ENCODE measurements at regions not wholly inside any gene's neighbourhood (a gene's known extent, or its start where the extent isn't known, plus 50 kb on each side); places are given as distances from the start of the nearest gene placed in this dataset.
"Not testable (repeated sequence)": the region's sequence is repeated elsewhere in the genome, so short reads cannot be mapped to it uniquely, and the experiment has no call there.

GRCh38 chrX:125678258-125678657, 358.6 kb downstream of the TEX13C start:
- no peak for DNase-seq (ENCODE audit: low spot score)

GRCh38 chrX:125680366-125680765, 360.7 kb downstream of the TEX13C start:
- DNase-seq (ENCODE audit: low spot score), result no peak

- DNase-seq (ENCODE audit: low spot score), result no peak
These were observed 361.4 kb downstream of the TEX13C start for GRCh38 chrX:125681058-125681457.

- no peak for DNase-seq (ENCODE audit: low spot score)
These were observed 361.8 kb downstream of the TEX13C start for GRCh38 chrX:125681507-125681906.

GRCh38 chrX:125690522-125690921, 370.9 kb downstream of the TEX13C start:
- not testable (repeated sequence) for DNase-seq (ENCODE audit: low spot score)

- no peak for DNase-seq (ENCODE audit: low spot score)
These were observed 374.5 kb downstream of the TEX13C start for GRCh38 chrX:125694171-125694570.

- no peak for DNase-seq (ENCODE audit: low spot score)
These were observed 389.4 kb downstream of the TEX13C start for GRCh38 chrX:125709074-125709473.

- no peak for DNase-seq (ENCODE audit: low spot score)
These were observed 389.9 kb downstream of the TEX13C start for GRCh38 chrX:125709532-125709931.

- DNase-seq (ENCODE audit: low spot score), result no peak
These were observed 390.9 kb downstream of the TEX13C start for GRCh38 chrX:125710403-125711062.

- no peak for DNase-seq (ENCODE audit: low spot score)
These were observed 391.4 kb downstream of the TEX13C start for GRCh38 chrX:125711103-125711502.

GRCh38 chrX:125713633-125714032, 394.0 kb downstream of the TEX13C start:
- DNase-seq (ENCODE audit: low spot score), result no peak

GRCh38 chrX:125727117-125727516, 407.4 kb downstream of the TEX13C start:
- no peak for DNase-seq (ENCODE audit: low spot score)

GRCh38 chrX:125736008-125736729, 416.5 kb downstream of the TEX13C start:
- no peak for DNase-seq (ENCODE audit: low spot score)

GRCh38 chrX:125742811-125743210, 423.1 kb downstream of the TEX13C start:
- no peak for DNase-seq (ENCODE audit: low spot score)

- DNase-seq (ENCODE audit: low spot score), result no peak
These were observed 421.2 kb downstream of the DCAF12L2 start for GRCh38 chrX:125744914-125745313.

- DNase-seq (ENCODE audit: low spot score), result peak; percentile 5
These were observed 408.1 kb downstream of the DCAF12L2 start for GRCh38 chrX:125757794-125758564.

- no peak for DNase-seq (ENCODE audit: low spot score)
These were observed 407.3 kb downstream of the DCAF12L2 start for GRCh38 chrX:125758819-125759218.

GRCh38 chrX:125762954-125763353, 403.1 kb downstream of the DCAF12L2 start:
- no peak for DNase-seq (ENCODE audit: low spot score)

- DNase-seq (ENCODE audit: low spot score), result no peak
These were observed 400.7 kb downstream of the DCAF12L2 start for GRCh38 chrX:125765347-125765746.

GRCh38 chrX:125769628-125770027, 396.5 kb downstream of the DCAF12L2 start:
- DNase-seq (ENCODE audit: low spot score), result no peak

GRCh38 chrX:125778261-125778660, 387.8 kb downstream of the DCAF12L2 start:
- DNase-seq (ENCODE audit: low spot score), result no peak

- DNase-seq (ENCODE audit: low spot score), result no peak
These were observed 383.9 kb downstream of the DCAF12L2 start for GRCh38 chrX:125782184-125782583.

- no peak for DNase-seq (ENCODE audit: low spot score)
These were observed 379.8 kb downstream of the DCAF12L2 start for GRCh38 chrX:125786316-125786715.
